Bronchial epithelial cell (primary cell): ENCODE measurements at regions not wholly inside any gene's neighbourhood (a gene's known extent, or its start where the extent isn't known, plus 50 kb on each side); places are given as distances from the start of the nearest gene placed in this dataset.

ENCODE experiments used
- DNase-seq: peaks from one replicate; pipeline ENCODE4 v3.0.0-alpha.2; 2010; ENCODE audit warnings: low read depth
- FAIRE-seq: peaks from 2 replicates; lab custom pipeline; 2011; peaks lifted over from hg19 to GRCh38; lab: Jason Lieb, UNC
- H3K27me3 ChIP-seq: 2 replicates; pipeline ENCODE4 v1.5.1; 2011; ENCODE audit warnings: low read length; ENCODE audit not compliant: control insufficient read depth, insufficient read depth
- H3K36me3 ChIP-seq: 2 replicates; pipeline ENCODE4 v1.5.1; 2011; ENCODE audit warnings: low read length; ENCODE audit not compliant: control insufficient read depth, insufficient read depth
- H3K4me3 ChIP-seq: 2 replicates; pipeline ENCODE4 v1.5.1; 2011; ENCODE audit warnings: mild to moderate bottlenecking, low read depth, low read length, control low read depth
- CTCF ChIP-seq: IDR thresholded peaks from 2 replicates; pipeline ENCODE4 v1.5.1; 2011; ENCODE audit warnings: mild to moderate bottlenecking, moderate library complexity, low read length, control low read depth, inconsistent platforms; ENCODE audit not compliant: insufficient read depth, severe bottlenecking

- no peak for TF ChIP-seq CTCF
- FAIRE-seq (no peak), DNase-seq (no peak)
- Histone ChIP-seq H3K27me3 (no peaks in the 10 kb centered on the region), H3K4me3 (no peak overlapping the region), H3K36me3 (no peaks in the 10 kb centered on the region)
Measured at GRCh38 chr4:159563257-159563656, 460.4 kb downstream of the RAPGEF2 start.

- Histone ChIP-seq H3K27me3 (no peaks in the 10 kb centered on the region), H3K4me3 (no peak overlapping the region), H3K36me3 (no peaks in the 10 kb centered on the region)
- TF ChIP-seq CTCF, result no peak
- DNase-seq, result no peak
- no peak for FAIRE-seq
Measured at GRCh38 chr4:159564615-159565014, 461.7 kb downstream of the RAPGEF2 start.

GRCh38 chr4:159566786-159567185 is 463.9 kb downstream of the RAPGEF2 start:
- Histone ChIP-seq H3K36me3 (no peaks in the 10 kb centered on the region), H3K4me3 (no peak overlapping the region), H3K27me3 (no peaks in the 10 kb centered on the region)
- TF ChIP-seq CTCF, result no peak
- DNase-seq (no peak), FAIRE-seq (no peak)

GRCh38 chr4:159577241-159577640 is 474.4 kb downstream of the RAPGEF2 start:
- no peak for FAIRE-seq
- DNase-seq, result no peak
- H3K27me3 ChIP-seq, result no peaks in the 10 kb centered on the region
- H3K36me3 ChIP-seq, result no peaks in the 10 kb centered on the region
- no peak for TF ChIP-seq CTCF
- no peak overlapping the region for H3K4me3 ChIP-seq

GRCh38 chr4:159582685-159583084 is 479.8 kb downstream of the RAPGEF2 start:
- DNase-seq (no peak), FAIRE-seq (no peak)
- Histone ChIP-seq H3K4me3 (no peak overlapping the region), H3K36me3 (no peaks in the 10 kb centered on the region), H3K27me3 (no peaks in the 10 kb centered on the region)
- TF ChIP-seq CTCF, result no peak

GRCh38 chr4:159592898-159593556 is 490.1 kb downstream of the RAPGEF2 start:
- TF ChIP-seq CTCF, result no peak
- DNase-seq (no peak), FAIRE-seq (no peak)
- Histone ChIP-seq H3K4me3 (no peak overlapping the region), H3K27me3 (no peaks in the 10 kb centered on the region), H3K36me3 (no peaks in the 10 kb centered on the region)
